Naive thymus-derived CD4-positive, alpha-beta T cell (primary cell): ENCODE measurements at regions not wholly inside any gene's neighbourhood (a gene's known extent, or its start where the extent isn't known, plus 50 kb on each side); places are given as distances from the start of the nearest gene placed in this dataset.
"Not testable (repeated sequence)": the region's sequence is repeated elsewhere in the genome, so short reads cannot be mapped to it uniquely, and the experiment has no call there.

Experiments used
- ATAC-seq: fragments of 150-1000 bp; cut with Tn5 transposase; 2 replicates; pipeline ENCODE4 v1.10.0; 2021; ENCODE audit warnings: mild to moderate bottlenecking, moderate library complexity
- CTCF ChIA-PET: fragments of 350-600 bp; sonication (Branson Sonifier 250); formaldehyde crosslinking; loops from one replicate; lab custom pipeline; 2021; ENCODE audit warnings: antibody characterized with exemption; lab: Charles Lee
- POLR2A ChIA-PET: fragments of 350-600 bp; sonication (Branson Sonifier 250); formaldehyde crosslinking; loops from one replicate; lab custom pipeline; 2021; ENCODE audit warnings: antibody characterized with exemption, inconsistent platforms; lab: Charles Lee
- DNase-seq, 9 donors: peaks; one replicate each; pipeline versions ENCODE4 v3.0.0 to v3.0.0-alpha.2; 2020 to 2022; ENCODE audit warnings: mixed read lengths in 1 of 9
- H3K27ac ChIP-seq: one replicate; pipeline ENCODE4 v1.7.0; 2013; ENCODE audit warnings: mild to moderate bottlenecking, low read depth, low read length, moderate library complexity
- H3K27me3 ChIP-seq, 2 donors: one replicate each; pipeline ENCODE4 v1.7.0; 2013; ENCODE audit warnings: low read length in 2 of 2, mild to moderate bottlenecking in 2 of 2, moderate library complexity in 2 of 2; ENCODE audit not compliant: control insufficient read depth in 2 of 2, insufficient read depth in 2 of 2
- H3K36me3 ChIP-seq, 3 experiments: 1 replicate in 2 of 3; 2 replicates in 1 of 3; pipeline ENCODE4 v1.7.0; 2013; ENCODE audit warnings: low read length in 3 of 3, mild to moderate bottlenecking in 3 of 3, moderate library complexity in 1 of 3; ENCODE audit not compliant: insufficient read depth in 3 of 3, control insufficient read depth in 2 of 3
- H3K4me1 ChIP-seq, 2 donors: one replicate each; pipeline ENCODE4 v1.7.0; 2013; ENCODE audit warnings: low read length in 2 of 2, mild to moderate bottlenecking in 2 of 2, moderate library complexity in 1 of 2; ENCODE audit not compliant: control insufficient read depth in 2 of 2, insufficient read depth in 2 of 2
- H3K4me3 ChIP-seq: 2 replicates; pipeline ENCODE4 v1.7.0; 2013; ENCODE audit warnings: mild to moderate bottlenecking, low read length
- H3K9me3 ChIP-seq, 3 experiments: 1 replicate in 2 of 3; 2 replicates in 1 of 3; pipeline ENCODE4 v1.7.0; 2013; ENCODE audit warnings: low read length in 3 of 3; ENCODE audit not compliant: control insufficient read depth in 2 of 3
- H3K27ac Mint-ChIP-seq, 9 donors: one replicate each; pipeline ENCODE4 v1.8.0; 2020 to 2022; ENCODE audit warnings: mixed read lengths in 9 of 9, mild to moderate bottlenecking in 8 of 9, moderate library complexity in 5 of 9, inconsistent platforms in 2 of 9
- H3K27me3 Mint-ChIP-seq, 5 donors: one replicate each; pipeline ENCODE4 v1.8.0; 2021 to 2022; ENCODE audit warnings: mixed read lengths in 5 of 5, mild to moderate bottlenecking in 1 of 5
- H3K36me3 Mint-ChIP-seq, 5 donors: one replicate each; pipeline ENCODE4 v1.8.0; 2020 to 2022; ENCODE audit warnings: mixed read lengths in 5 of 5, mild to moderate bottlenecking in 3 of 5, inconsistent platforms in 1 of 5
- H3K4me1 Mint-ChIP-seq, 7 donors: one replicate each; pipeline ENCODE4 v1.8.0; 2020 to 2022; ENCODE audit warnings: mixed read lengths in 7 of 7, mild to moderate bottlenecking in 3 of 7, inconsistent platforms in 1 of 7
- H3K4me3 Mint-ChIP-seq, 10 donors: one replicate each; pipeline ENCODE4 v1.8.0; 2020 to 2022; ENCODE audit warnings: mild to moderate bottlenecking in 10 of 10, mixed read lengths in 10 of 10, moderate library complexity in 6 of 10, inconsistent platforms in 2 of 10
- H3K9me3 Mint-ChIP-seq, 11 donors: one replicate each; pipeline ENCODE4 v1.8.0; 2020 to 2022; ENCODE audit warnings: mixed read lengths in 11 of 11, mild to moderate bottlenecking in 4 of 11, inconsistent platforms in 1 of 11, moderate library complexity in 1 of 11
- intact Hi-C, 2 donors: fragments of 100-400 bp; cut with micrococcal nuclease; formaldehyde crosslinking; loops; one replicate each; pipeline ENCODE4 v1.15.1; 2023

DNA sequence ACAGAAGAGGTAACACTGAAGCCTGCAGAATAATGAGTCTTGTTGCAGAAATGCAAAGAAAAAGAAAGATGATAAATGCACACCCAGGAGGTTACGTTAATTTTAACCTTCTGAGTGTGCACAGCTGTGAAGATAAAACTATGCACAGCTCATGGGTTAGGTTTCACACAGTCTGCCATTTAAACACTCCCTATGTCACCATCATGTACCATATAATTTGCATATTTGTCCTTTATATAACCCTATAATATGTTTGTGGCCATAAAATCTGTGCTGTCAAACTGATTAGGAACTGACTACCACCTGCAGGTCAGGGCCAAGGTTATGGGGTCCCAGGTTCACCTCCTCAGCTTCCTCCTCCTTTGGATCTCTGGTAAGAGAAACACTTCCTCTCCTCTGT, 205.5 kb downstream of the RPIA start:
- peaks cover 11 to 24% (median 23%) of the 10 kb centered on the region in 5 donors for H3K27me3 Mint-ChIP-seq
- POLR2A ChIA-PET = no interaction called here

DNA sequence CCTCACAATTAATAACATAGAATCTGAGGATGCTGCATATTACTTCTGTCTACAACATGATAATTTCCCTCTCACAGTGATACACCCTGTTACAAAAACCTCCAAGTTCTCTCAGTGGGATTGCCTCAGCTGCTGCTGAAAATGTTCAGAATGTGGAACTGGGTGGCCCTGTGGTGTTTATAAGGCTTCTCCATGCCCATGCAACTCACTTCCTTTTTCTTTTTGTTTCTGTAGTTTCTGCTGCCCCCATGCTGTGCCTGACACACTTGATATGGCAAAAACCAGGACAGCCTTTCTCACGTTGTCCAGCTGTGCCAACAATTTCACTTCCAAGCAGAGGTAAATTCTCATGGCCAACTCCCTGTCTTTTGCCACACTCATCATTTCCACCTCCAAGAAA, 206.2 kb downstream of the RPIA start:
- CTCF ChIA-PET = no interaction called here
- Histone ChIP-seq H3K9me3 (no peaks in the 10 kb centered on the region), H3K4me1 (no peaks in the 10 kb centered on the region), H3K27ac (no peak overlapping the region), H3K4me3 (no peak overlapping the region), H3K36me3 (no peaks in the 10 kb centered on the region), H3K27me3 (peaks cover 0 to 2% of the 10 kb centered on the region in 2 donors)
- H3K27ac Mint-ChIP-seq = no peak overlapping the region
- H3K9me3 Mint-ChIP-seq = peaks cover 0 to 4% (median 0%) of the 10 kb centered on the region in 11 donors
- H3K4me3 Mint-ChIP-seq = no peak overlapping the region
- POLR2A ChIA-PET = no interaction called here
- no peak for DNase-seq
- peaks cover 11 to 27% (median 23%) of the 10 kb centered on the region in 5 donors for H3K27me3 Mint-ChIP-seq
- intact Hi-C loops = no loop called here
- peak; percentile 56 for ATAC-seq
- H3K4me1 Mint-ChIP-seq = no peaks in the 10 kb centered on the region
- H3K36me3 Mint-ChIP-seq = no peaks in the 10 kb centered on the region

More for the DNA sequence above, 205.5 kb downstream of the RPIA start:
- peaks cover 0 to 4% (median 0%) of the 10 kb centered on the region in 11 donors for H3K9me3 Mint-ChIP-seq
- no peaks in the 10 kb centered on the region for H3K4me1 ChIP-seq
- no peak overlapping the region for H3K4me3 Mint-ChIP-seq
- intact Hi-C loops = no loop called here
- H3K27me3 ChIP-seq = peaks cover 0 to 2% of the 10 kb centered on the region in 2 donors
- H3K27ac ChIP-seq = no peak overlapping the region
- no peak for ATAC-seq
- H3K36me3 Mint-ChIP-seq = no peaks in the 10 kb centered on the region
- H3K9me3 ChIP-seq = no peaks in the 10 kb centered on the region
- no peak overlapping the region for H3K4me3 ChIP-seq
- DNase-seq = no peak
- H3K27ac Mint-ChIP-seq = no peak overlapping the region
- CTCF ChIA-PET = no interaction called here
- no peaks in the 10 kb centered on the region for H3K36me3 ChIP-seq
- no peaks in the 10 kb centered on the region for H3K4me1 Mint-ChIP-seq

DNA sequence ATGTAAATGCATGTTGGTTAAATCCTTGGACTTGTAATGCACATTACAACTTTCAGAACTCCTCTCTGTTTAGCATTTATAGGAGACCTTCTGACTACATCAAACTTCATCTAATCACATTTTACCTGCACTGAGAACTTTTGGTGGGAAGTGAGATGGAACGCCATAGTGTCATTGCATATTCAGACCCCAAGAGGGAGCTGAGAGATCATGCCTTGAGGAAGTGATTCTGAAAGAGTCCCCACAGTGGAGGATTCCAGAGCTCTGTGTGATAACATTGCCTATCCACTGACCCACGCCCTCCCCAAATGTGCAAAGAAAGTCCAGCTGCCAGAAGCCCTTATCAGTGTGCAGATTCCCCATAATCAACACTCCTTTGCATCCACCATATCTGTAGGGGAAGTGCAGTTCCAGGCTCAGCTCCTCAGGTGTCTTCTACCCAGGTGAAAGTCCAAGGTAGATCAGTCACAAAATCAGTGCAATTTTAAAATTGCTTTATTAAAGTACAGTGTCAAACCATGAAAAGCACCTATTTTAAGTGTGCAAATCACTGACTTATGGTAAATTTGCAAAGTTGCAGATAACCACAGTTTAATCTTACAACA, 212.4 kb downstream of the RPIA start:
- H3K9me3 ChIP-seq = no peaks in the 10 kb centered on the region
- Mint-ChIP-seq H3K27ac (no peak overlapping the region), H3K27me3 (peaks cover 17 to 32% (median 26%) of the 10 kb centered on the region in 5 donors), H3K9me3 (peaks cover 0 to 4% (median 0%) of the 10 kb centered on the region in 11 donors), H3K36me3 (no peaks in the 10 kb centered on the region), H3K4me1 (no peaks in the 10 kb centered on the region), H3K4me3 (no peak overlapping the region)
- H3K27me3 ChIP-seq = peaks cover 0 to 2% of the 10 kb centered on the region in 2 donors
- no peak overlapping the region for H3K4me3 ChIP-seq
- H3K36me3 ChIP-seq = no peaks in the 10 kb centered on the region
- H3K27ac ChIP-seq = no peak overlapping the region
- intact Hi-C loops = no loop called here
- DNase-seq (peak in 4 of 9 donors; percentile 2 to 29 (median 24)), ATAC-seq (peak; percentile 65)
- POLR2A ChIA-PET = no interaction called here
- CTCF ChIA-PET = interaction anchor here (1.1 kb wide), 1 partner anchor 43 kb away, joined by 3 read pairs; no protein-coding TSS in a partner anchor
- no peaks in the 10 kb centered on the region for H3K4me1 ChIP-seq

DNA sequence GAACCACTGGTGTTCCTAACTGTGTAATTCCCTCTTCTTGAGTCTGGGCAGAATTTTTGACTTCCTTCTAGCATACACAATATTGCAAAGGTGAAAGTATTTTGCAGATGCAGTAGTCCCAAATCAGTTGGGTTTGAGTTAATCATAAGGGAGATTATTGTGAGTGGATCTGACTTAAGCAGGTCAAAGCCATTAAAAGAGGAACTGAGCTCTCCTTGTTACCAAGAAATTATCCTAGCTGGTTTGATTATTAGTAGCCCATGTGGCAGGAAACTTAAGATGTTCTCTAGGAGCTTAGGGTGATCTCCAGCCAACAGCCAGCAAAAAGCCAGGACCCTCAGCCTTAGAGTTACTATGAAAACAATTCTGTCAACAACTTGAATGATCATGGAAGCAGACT, 221.8 kb downstream of the RPIA start:
- no peaks in the 10 kb centered on the region for H3K4me1 Mint-ChIP-seq
- H3K4me1 ChIP-seq = no peaks in the 10 kb centered on the region
- H3K36me3 Mint-ChIP-seq = no peaks in the 10 kb centered on the region
- ChIA-PET CTCF (no interaction called here), POLR2A (no interaction called here)
- H3K9me3 Mint-ChIP-seq = no peaks in the 10 kb centered on the region
- H3K27ac Mint-ChIP-seq = no peak overlapping the region
- H3K36me3 ChIP-seq = no peaks in the 10 kb centered on the region
- DNase-seq (no peak), ATAC-seq (no peak)
- H3K27me3 ChIP-seq = no peaks in the 10 kb centered on the region
- H3K27ac ChIP-seq = no peak overlapping the region
- H3K9me3 ChIP-seq = no peaks in the 10 kb centered on the region
- no peak overlapping the region for H3K4me3 ChIP-seq
- intact Hi-C loops = no loop called here
- no peak overlapping the region for H3K4me3 Mint-ChIP-seq
- peaks cover 8 to 25% (median 22%) of the 10 kb centered on the region in 5 donors for H3K27me3 Mint-ChIP-seq

DNA sequence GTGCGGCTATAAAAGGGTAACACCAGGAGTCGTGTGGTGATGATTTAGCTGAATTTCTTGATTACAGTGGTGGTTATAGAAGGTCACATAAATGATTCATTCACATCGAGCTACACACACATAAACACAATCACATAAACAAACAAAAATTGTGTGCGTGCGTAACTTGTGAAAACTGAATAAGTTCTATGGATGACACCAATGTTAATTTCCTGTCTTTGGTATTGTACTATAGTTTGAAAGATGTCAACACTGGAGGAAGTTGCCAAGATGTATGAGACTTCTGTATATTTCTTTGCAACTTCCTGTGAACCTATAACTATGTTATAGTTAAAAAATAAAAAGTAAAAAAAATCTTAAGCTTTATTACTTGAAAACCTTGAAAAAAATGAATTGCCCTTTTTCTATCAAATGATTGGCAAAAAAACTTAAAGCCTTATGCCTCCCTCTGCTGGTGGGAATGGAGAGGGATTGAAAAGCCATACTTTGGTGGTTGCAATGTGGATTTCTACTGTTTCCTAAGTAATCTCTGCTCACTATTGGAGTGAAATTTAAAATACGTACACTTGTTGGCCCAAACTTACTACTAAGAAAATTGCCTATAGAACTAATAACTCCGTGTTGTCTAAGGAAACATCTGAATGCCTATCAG, 227.7 kb downstream of the RPIA start:
- Histone ChIP-seq H3K27ac (no peak overlapping the region), H3K27me3 (no peaks in the 10 kb centered on the region), H3K9me3 (no peaks in the 10 kb centered on the region), H3K4me3 (no peak overlapping the region), H3K4me1 (no peaks in the 10 kb centered on the region), H3K36me3 (no peaks in the 10 kb centered on the region)
- POLR2A ChIA-PET = no interaction called here
- CTCF ChIA-PET = interaction anchor here (0.6 kb wide), 1 partner anchor 325 kb away, joined by 3 read pairs; no protein-coding TSS in a partner anchor
- Mint-ChIP-seq H3K4me1 (peaks cover 0 to 5% (median 0%) of the 10 kb centered on the region in 7 donors), H3K9me3 (peaks cover 0 to 2% (median 0%) of the 10 kb centered on the region in 11 donors), H3K27me3 (peaks cover 7 to 26% (median 11%) of the 10 kb centered on the region in 5 donors), H3K27ac (peak overlapping the region in 1 of 9 donors; percentile 38), H3K4me3 (peak overlapping the region in 3 of 10 donors; percentile 0 to 13 (median 6)), H3K36me3 (no peaks in the 10 kb centered on the region)
- DNase-seq (peak in 4 of 9 donors; percentile 20 to 32 (median 22)), ATAC-seq (peak; percentile 24)
- intact Hi-C loops = loop anchor here (1.0 kb wide), 3 partner anchors 39 to 179 kb away; no protein-coding TSS in a partner anchor

DNA sequence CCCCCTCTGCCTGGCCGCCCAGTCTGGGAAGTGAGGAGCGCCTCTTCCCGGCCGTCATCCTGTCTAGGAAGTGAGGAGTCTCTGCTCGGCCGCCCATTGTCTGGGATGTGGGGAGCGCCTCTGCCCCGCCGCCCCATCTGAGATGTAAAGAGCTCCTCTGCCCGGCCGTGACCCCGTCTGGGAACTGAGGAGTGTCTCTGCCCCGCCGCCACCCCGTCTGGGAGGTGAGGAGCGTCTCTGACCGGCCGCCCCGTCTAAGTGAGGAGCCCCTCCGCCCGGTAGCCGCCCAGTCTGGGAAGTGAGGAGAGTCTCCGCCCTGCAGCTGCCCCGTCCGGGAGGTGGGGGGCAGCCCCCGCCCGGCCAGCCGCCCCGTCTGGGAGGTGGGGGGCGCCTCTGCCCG, 228.9 kb downstream of the RPIA start:
- peaks cover 6 to 19% (median 11%) of the 10 kb centered on the region in 5 donors for H3K27me3 Mint-ChIP-seq
- H3K4me1 ChIP-seq, H3K36me3 ChIP-seq, POLR2A ChIA-PET, H3K27ac ChIP-seq, DNase-seq, intact Hi-C loops, H3K9me3 Mint-ChIP-seq, H3K4me1 Mint-ChIP-seq, H3K4me3 Mint-ChIP-seq, H3K36me3 Mint-ChIP-seq, ATAC-seq, H3K27ac Mint-ChIP-seq, H3K27me3 ChIP-seq, H3K4me3 ChIP-seq, H3K9me3 ChIP-seq: not testable (repeated sequence)
- CTCF ChIA-PET = interaction anchor here (0.6 kb wide), 1 partner anchor 9 kb away, joined by 3 read pairs; no protein-coding TSS in a partner anchor
